IMR-90 (cell line): ENCODE measurements at regions not wholly inside any gene's neighbourhood (a gene's known extent, or its start where the extent isn't known, plus 50 kb on each side); places are given as distances from the start of the nearest gene placed in this dataset.

ENCODE experiments used
- ATAC-seq: fragments of 200-7000 bp; cut with Tn5 transposase; 2 replicates; pipeline ENCODE4 v1.9.1; 2020; ENCODE audit warnings: low read depth, mild to moderate bottlenecking, moderate library complexity
- BruUV-seq: library from RNA; stranded (reverse); fragments of 400-500 nt; replicated peaks from 2 replicates; lab custom pipeline; 2021; lab: Mats Ljungman, UMichigan
- CTCF ChIA-PET: fragments of 300-600 bp; formaldehyde crosslinking; extraction: SDS; loops from one replicate; lab custom pipeline; 2021; ENCODE audit warnings: antibody characterized with exemption; lab: Yijun Ruan, JAX
- POLR2A ChIA-PET: fragments of 300-600 bp; sonication (Branson Sonifier 250); formaldehyde crosslinking; loops from one replicate; lab custom pipeline; 2022; ENCODE audit warnings: antibody characterized with exemption; ENCODE audit not compliant: unreplicated experiment; lab: Charles Lee
- DNase-seq: peaks from one replicate; pipeline ENCODE4 v3.0.0; 2013
- H2AFZ ChIP-seq: replicated peaks from 2 replicates; pipeline ENCODE3; 2013; ENCODE audit warnings: low read length, mild to moderate bottlenecking; ENCODE audit not compliant: poor library complexity
- H2AK5ac ChIP-seq: 2 replicates; pipeline ENCODE4 v1.6.1; 2013; ENCODE audit warnings: low read depth, low read length, inconsistent platforms
- H2AK9ac ChIP-seq: replicated peaks from 2 replicates; pipeline ENCODE3; 2013; ENCODE audit warnings: mild to moderate bottlenecking, low read depth, low read length, moderate library complexity; ENCODE audit not compliant: poor library complexity
- H2BK120ac ChIP-seq: 2 replicates; pipeline ENCODE4 v1.6.1; 2013; ENCODE audit warnings: low read depth, low read length, inconsistent platforms
- H2BK15ac ChIP-seq: 3 replicates; pipeline ENCODE4 v1.6.1; 2013; ENCODE audit warnings: low read depth, low read length, inconsistent platforms
- H2BK20ac ChIP-seq: 2 replicates; pipeline ENCODE4 v1.6.1; 2013; ENCODE audit warnings: low read depth, mild to moderate bottlenecking, inconsistent platforms, low read length, moderate library complexity
- H2BK5ac ChIP-seq: 2 replicates; pipeline ENCODE4 v1.6.1; 2013; ENCODE audit warnings: mild to moderate bottlenecking, low read depth, low read length, inconsistent platforms; ENCODE audit not compliant: poor library complexity, severe bottlenecking
- H3K14ac ChIP-seq: replicated peaks from 2 replicates; pipeline ENCODE4 v1.6.1; 2013; ENCODE audit warnings: low read depth, low read length, inconsistent platforms
- H3K18ac ChIP-seq: 2 replicates; pipeline ENCODE4 v1.6.1; 2013; ENCODE audit warnings: low read depth, low read length, control low read depth
- H3K23ac ChIP-seq: 2 replicates; pipeline ENCODE4 v1.6.1; 2013; ENCODE audit warnings: low read depth, low read length, inconsistent platforms
- H3K27ac ChIP-seq: 2 replicates; pipeline ENCODE4 v1.5.1; 2013; ENCODE audit warnings: mild to moderate bottlenecking, control low read depth, low read length; ENCODE audit not compliant: insufficient read depth
- H3K27me3 ChIP-seq: 2 replicates; pipeline ENCODE4 v1.6.1; 2013; ENCODE audit warnings: low read length; ENCODE audit not compliant: control insufficient read depth, insufficient read depth
- H3K36me3 ChIP-seq: 2 replicates; pipeline ENCODE4 v1.6.1; 2013; ENCODE audit warnings: low read length, mixed read lengths; ENCODE audit not compliant: control insufficient read depth, insufficient read depth
- H3K4ac ChIP-seq: 2 replicates; pipeline ENCODE4 v1.6.1; 2013; ENCODE audit warnings: low read depth, low read length, inconsistent platforms
- H3K4me1 ChIP-seq: 2 replicates; pipeline ENCODE4 v1.6.1; 2013; ENCODE audit warnings: low read length, mixed read lengths; ENCODE audit not compliant: control insufficient read depth, insufficient read depth
- H3K4me2 ChIP-seq: 2 replicates; pipeline ENCODE4 v1.6.1; 2013; ENCODE audit warnings: low read depth, mild to moderate bottlenecking, control low read depth, low read length, moderate library complexity
- H3K4me3 ChIP-seq: 2 replicates; pipeline ENCODE4 v1.5.1; 2013; ENCODE audit warnings: low read depth, mild to moderate bottlenecking, control low read depth, low read length, moderate library complexity; ENCODE audit not compliant: insufficient read depth
- H3K56ac ChIP-seq: 2 replicates; pipeline ENCODE4 v1.6.1; 2013; ENCODE audit warnings: low read length, inconsistent platforms; ENCODE audit not compliant: insufficient read depth; ENCODE audit errors: extremely low read depth
- H3K79me1 ChIP-seq, 2 experiments: 2 replicates each; pipeline ENCODE4 v1.6.1; 2013; ENCODE audit warnings: low read length in 2 of 2, inconsistent platforms in 1 of 2, low read depth in 1 of 2
- H3K9ac ChIP-seq: 2 replicates; pipeline ENCODE4 v1.6.1; 2013; ENCODE audit warnings: low read depth, low read length, control low read depth
- H3K9me1 ChIP-seq: 2 replicates; pipeline ENCODE4 v1.6.1; 2013; ENCODE audit warnings: low read length, inconsistent platforms; ENCODE audit not compliant: insufficient read depth
- H3K9me3 ChIP-seq: 2 replicates; pipeline ENCODE4 v1.6.1; 2013; ENCODE audit warnings: low read length; ENCODE audit not compliant: control insufficient read depth, insufficient read depth
- H4K20me1 ChIP-seq: 2 replicates; pipeline ENCODE4 v1.6.1; 2013; ENCODE audit warnings: low read length, inconsistent platforms; ENCODE audit not compliant: insufficient read depth
- H4K5ac ChIP-seq: 2 replicates; pipeline ENCODE4 v1.6.1; 2013; ENCODE audit warnings: mild to moderate bottlenecking, low read depth, low read length, control low read depth
- H4K8ac ChIP-seq, 2 experiments: 2 replicates each; pipeline ENCODE4 v1.6.1; 2013; ENCODE audit warnings: low read depth in 2 of 2, low read length in 2 of 2, control low read depth in 1 of 2, inconsistent platforms in 1 of 2
- H4K91ac ChIP-seq: 2 replicates; pipeline ENCODE4 v1.6.1; 2013; ENCODE audit warnings: low read depth, low read length, inconsistent platforms; ENCODE audit not compliant: insufficient read depth
- CEBPB ChIP-seq: IDR thresholded peaks from 2 replicates; pipeline ENCODE4 v1.6.1; 2012; ENCODE audit warnings: low read depth, low read length, improper control_type of control experiment
- CHD1 ChIP-seq: IDR thresholded peaks from 2 replicates; pipeline ENCODE4 v1.6.1; 2012; ENCODE audit warnings: low read depth, low read length, improper control_type of control experiment
- CTCF ChIP-seq: conservative IDR thresholded peaks from 2 replicates; pipeline ENCODE4 v1.5.1; 2012; ENCODE audit warnings: mild to moderate bottlenecking, low read depth, low read length, improper control_type of control experiment
- ELK1 ChIP-seq: fragments of 150-350 bp; IDR thresholded peaks from 2 replicates; pipeline ENCODE4 v1.6.1; 2016; ENCODE audit warnings: low read depth, mild to moderate bottlenecking, low read length, moderate library complexity, borderline replicate concordance
- FOS ChIP-seq: fragments of 150-350 bp; IDR thresholded peaks from 2 replicates; pipeline ENCODE4 v1.6.1; 2016; ENCODE audit warnings: low read depth, low read length
- MAZ ChIP-seq: IDR thresholded peaks from 2 replicates; pipeline ENCODE4 v1.6.1; 2012; ENCODE audit warnings: low read depth, mild to moderate bottlenecking, low read length, improper control_type of control experiment, moderate library complexity, borderline replicate concordance
- MXI1 ChIP-seq: IDR thresholded peaks from 2 replicates; pipeline ENCODE4 v1.6.1; 2012; ENCODE audit warnings: low read depth, mild to moderate bottlenecking, low read length, moderate library complexity, borderline replicate concordance
- NFE2L2 ChIP-seq: fragments of 150-350 bp; IDR thresholded peaks from 2 replicates; pipeline ENCODE4 v1.6.1; 2016; ENCODE audit warnings: low read depth, mild to moderate bottlenecking, low read length
- POLR2A ChIP-seq: IDR thresholded peaks from 2 replicates; pipeline ENCODE4 v1.6.1; 2012; ENCODE audit warnings: mild to moderate bottlenecking, low read depth, low read length
- RCOR1 ChIP-seq: IDR thresholded peaks from 2 replicates; pipeline ENCODE4 v1.6.1; 2012; ENCODE audit warnings: mild to moderate bottlenecking, low read length, improper control_type of control experiment; ENCODE audit not compliant: insufficient replicate concordance
- USF2 ChIP-seq: fragments of 150-350 bp; IDR thresholded peaks from 2 replicates; pipeline ENCODE4 v1.6.1; 2017; ENCODE audit warnings: mild to moderate bottlenecking, antibody characterized with exemption, low read length, low read depth
- WGBS, 2 experiments: methylation state at CpG; one replicate each; pipeline versions ENCODE4 v1.1.5 to v1.1.7; 2013; ENCODE audit warnings: missing lambda C conversion rate in 2 of 2; ENCODE audit not compliant: insufficient read length in 1 of 2; ENCODE audit errors: extremely low coverage in 2 of 2; 5-methylcytosine and 5-hydroxymethylcytosine counted together
- dilution Hi-C: fragments of 300-500 bp; cut with HindIII; formaldehyde crosslinking; loops from one replicate; pipeline ENCODE4 v1.14.3; 2018; ENCODE audit warnings: low sequenced_read_pairs; ENCODE audit not compliant: unreplicated experiment
- in situ Hi-C: fragments of 300-500 bp; cut with MboI; formaldehyde crosslinking; loops from 3 replicates; pipeline ENCODE4 v1.14.3; 2019; ENCODE audit warnings: low sequenced_read_pairs, inconsistent platforms, mixed read lengths
- intact Hi-C: fragments of 100-400 bp; cut with micrococcal nuclease; formaldehyde crosslinking; loops from 2 replicates; pipeline ENCODE4 v1.10.0; 2022

DNA sequence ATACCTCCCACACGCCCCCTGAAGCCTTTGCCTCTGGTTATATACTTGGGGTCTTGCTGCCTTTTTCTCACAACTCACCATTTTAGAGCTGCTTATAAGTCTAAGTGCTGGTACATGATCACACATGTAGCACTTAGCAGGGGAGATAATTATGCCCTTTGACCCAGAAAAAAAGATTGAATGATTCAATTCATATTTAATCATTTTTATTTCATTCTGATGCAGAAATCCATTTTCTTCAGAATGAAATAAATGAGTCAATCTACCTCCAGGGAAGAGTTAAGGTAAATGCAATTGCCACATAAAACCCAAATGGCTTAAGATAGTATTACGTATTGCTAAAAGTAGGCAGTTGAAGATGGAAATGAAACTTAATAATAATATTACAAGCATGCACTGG is 414.6 kb upstream of the PRICKLE1 start (continued):
- TF ChIP-seq ELK1, result no peak

DNA sequence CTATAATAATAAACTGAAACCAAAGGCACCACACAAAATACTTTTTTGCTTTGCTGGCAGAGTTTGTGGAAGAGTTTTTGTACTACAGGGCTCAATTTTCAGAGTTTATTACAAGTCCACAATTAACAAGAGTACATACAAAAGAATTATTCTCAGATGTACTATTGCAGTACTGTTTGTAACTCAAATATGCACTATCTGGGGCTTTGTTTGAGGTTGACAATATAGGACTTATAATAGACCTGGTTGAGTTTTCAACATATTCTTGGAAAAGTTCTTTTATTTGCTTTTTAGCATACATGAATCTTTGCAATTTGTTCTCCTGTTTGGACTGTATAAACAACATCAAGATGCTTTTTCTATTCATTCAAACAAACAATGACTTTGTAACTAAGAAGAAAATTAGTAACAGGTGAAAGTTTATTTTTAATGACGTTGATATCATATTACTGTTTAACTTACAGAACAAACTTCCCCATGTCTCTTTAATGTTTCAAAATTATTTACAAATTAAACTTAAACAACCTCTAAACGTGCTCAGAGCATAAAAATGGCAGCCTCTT is 407.4 kb upstream of the PRICKLE1 start:
- Histone ChIP-seq H3K4me3 (no peak overlapping the region), H3K56ac (no peak overlapping the region), H3K36me3 (no peaks in the 10 kb centered on the region), H3K27me3 (peaks cover 2% of the 10 kb centered on the region; the same call in 1 of the 2 replicates), H3K4ac (no peak overlapping the region), H3K79me1 (no peaks in the 10 kb centered on the region), H2AK9ac (no peak overlapping the region), H3K23ac (no peak overlapping the region), H2BK15ac (no peak overlapping the region), H3K4me1 (0 out of 2 replicates have a peak, but pooled peaks cover 1% of the 10 kb centered on the region), H3K9ac (no peak overlapping the region), H3K14ac (no peak overlapping the region), H3K18ac (no peak overlapping the region), H4K5ac (no peak overlapping the region), H2BK5ac (no peak overlapping the region), H2AFZ (no peak overlapping the region), H3K9me1 (no peaks in the 10 kb centered on the region), H4K20me1 (no peaks in the 10 kb centered on the region), H3K9me3 (no peaks in the 10 kb centered on the region), H2AK5ac (no peak overlapping the region), H4K91ac (no peak overlapping the region), H3K4me2 (no peak overlapping the region), H3K27ac (no peak overlapping the region), H4K8ac (no peak overlapping the region), H2BK20ac (no peak overlapping the region), H2BK120ac (no peak overlapping the region)
- BruUV-seq, result no TSS peak
- in situ Hi-C loops, result no loop called here
- no peak for ATAC-seq
- POLR2A ChIA-PET, result no interaction called here
- dilution Hi-C loops, result no loop called here
- intact Hi-C loops, result no loop called here
- TF ChIP-seq RCOR1 (no peak), CEBPB (no peak), FOS (no peak), CHD1 (no peak), POLR2A (no peak), USF2 (no peak), CTCF (no peak), MAZ (no peak), MXI1 (no peak), NFE2L2 (no peak)
- DNase-seq, result no peak
- no CpG with 5 or more reads among the region's 2 CpGs for WGBS, 2 experiments
- CTCF ChIA-PET, result no interaction called here
